ENCODE measurements at regions not wholly inside any gene's neighbourhood (a gene's known extent, or its start where the extent isn't known, plus 50 kb on each side); places are given as distances from the start of the nearest gene placed in this dataset.

- TF ChIP-seq, protein P1, sequence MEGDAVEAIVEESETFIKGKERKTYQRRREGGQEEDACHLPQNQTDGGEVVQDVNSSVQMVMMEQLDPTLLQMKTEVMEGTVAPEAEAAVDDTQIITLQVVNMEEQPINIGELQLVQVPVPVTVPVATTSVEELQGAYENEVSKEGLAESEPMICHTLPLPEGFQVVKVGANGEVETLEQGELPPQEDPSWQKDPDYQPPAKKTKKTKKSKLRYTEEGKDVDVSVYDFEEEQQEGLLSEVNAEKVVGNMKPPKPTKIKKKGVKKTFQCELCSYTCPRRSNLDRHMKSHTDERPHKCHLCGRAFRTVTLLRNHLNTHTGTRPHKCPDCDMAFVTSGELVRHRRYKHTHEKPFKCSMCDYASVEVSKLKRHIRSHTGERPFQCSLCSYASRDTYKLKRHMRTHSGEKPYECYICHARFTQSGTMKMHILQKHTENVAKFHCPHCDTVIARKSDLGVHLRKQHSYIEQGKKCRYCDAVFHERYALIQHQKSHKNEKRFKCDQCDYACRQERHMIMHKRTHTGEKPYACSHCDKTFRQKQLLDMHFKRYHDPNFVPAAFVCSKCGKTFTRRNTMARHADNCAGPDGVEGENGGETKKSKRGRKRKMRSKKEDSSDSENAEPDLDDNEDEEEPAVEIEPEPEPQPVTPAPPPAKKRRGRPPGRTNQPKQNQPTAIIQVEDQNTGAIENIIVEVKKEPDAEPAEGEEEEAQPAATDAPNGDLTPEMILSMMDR (conservative IDR thresholded peaks at IDR 0.05; ENCODE audit: low read depth in 2 of 2) = no peak
- TF ChIP-seq EZH2 (IDR thresholded peaks at IDR 0.05; ENCODE audit: low read depth, unreplicated experiment) (no peak), POLR2AphosphoS5 (IDR thresholded peaks at IDR 0.05; ENCODE audit: low read depth) (no peak), STAT1 (IDR thresholded peaks at IDR 0.05; ENCODE audit: unreplicated experiment) (no peak), JUNB (IDR thresholded peaks at IDR 0.05; ENCODE audit: unreplicated experiment) (no peak), EZH2phosphoT487 (IDR thresholded peaks at IDR 0.05; ENCODE audit: unreplicated experiment) (no peak), CREB1 (CRISPR knock-in tag; IDR thresholded peaks at IDR 0.05; ENCODE audit: low read depth) (no peak), NANOG (IDR thresholded peaks at IDR 0.05; ENCODE audit: borderline replicate concordance) (no peak), ZNF462 (CRISPR knock-in tag; IDR thresholded peaks at IDR 0.05) (0 out of 2 replicates have a peak, but pooled peaks have one; percentile 28)
- TF ChIP-seq, protein P2, sequence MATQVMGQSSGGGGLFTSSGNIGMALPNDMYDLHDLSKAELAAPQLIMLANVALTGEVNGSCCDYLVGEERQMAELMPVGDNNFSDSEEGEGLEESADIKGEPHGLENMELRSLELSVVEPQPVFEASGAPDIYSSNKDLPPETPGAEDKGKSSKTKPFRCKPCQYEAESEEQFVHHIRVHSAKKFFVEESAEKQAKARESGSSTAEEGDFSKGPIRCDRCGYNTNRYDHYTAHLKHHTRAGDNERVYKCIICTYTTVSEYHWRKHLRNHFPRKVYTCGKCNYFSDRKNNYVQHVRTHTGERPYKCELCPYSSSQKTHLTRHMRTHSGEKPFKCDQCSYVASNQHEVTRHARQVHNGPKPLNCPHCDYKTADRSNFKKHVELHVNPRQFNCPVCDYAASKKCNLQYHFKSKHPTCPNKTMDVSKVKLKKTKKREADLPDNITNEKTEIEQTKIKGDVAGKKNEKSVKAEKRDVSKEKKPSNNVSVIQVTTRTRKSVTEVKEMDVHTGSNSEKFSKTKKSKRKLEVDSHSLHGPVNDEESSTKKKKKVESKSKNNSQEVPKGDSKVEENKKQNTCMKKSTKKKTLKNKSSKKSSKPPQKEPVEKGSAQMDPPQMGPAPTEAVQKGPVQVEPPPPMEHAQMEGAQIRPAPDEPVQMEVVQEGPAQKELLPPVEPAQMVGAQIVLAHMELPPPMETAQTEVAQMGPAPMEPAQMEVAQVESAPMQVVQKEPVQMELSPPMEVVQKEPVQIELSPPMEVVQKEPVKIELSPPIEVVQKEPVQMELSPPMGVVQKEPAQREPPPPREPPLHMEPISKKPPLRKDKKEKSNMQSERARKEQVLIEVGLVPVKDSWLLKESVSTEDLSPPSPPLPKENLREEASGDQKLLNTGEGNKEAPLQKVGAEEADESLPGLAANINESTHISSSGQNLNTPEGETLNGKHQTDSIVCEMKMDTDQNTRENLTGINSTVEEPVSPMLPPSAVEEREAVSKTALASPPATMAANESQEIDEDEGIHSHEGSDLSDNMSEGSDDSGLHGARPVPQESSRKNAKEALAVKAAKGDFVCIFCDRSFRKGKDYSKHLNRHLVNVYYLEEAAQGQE (IDR thresholded peaks at IDR 0.05; ENCODE audit: unreplicated experiment) = no peak
Observed at GRCh38 chr15:66834881-66835878, 133.1 kb downstream of the SMAD6 start.

All from GM23338 (cell line).